ENCODE measurements at regions not wholly inside any gene's neighbourhood (a gene's known extent, or its start where the extent isn't known, plus 50 kb on each side); places are given as distances from the start of the nearest gene placed in this dataset.

DNA sequence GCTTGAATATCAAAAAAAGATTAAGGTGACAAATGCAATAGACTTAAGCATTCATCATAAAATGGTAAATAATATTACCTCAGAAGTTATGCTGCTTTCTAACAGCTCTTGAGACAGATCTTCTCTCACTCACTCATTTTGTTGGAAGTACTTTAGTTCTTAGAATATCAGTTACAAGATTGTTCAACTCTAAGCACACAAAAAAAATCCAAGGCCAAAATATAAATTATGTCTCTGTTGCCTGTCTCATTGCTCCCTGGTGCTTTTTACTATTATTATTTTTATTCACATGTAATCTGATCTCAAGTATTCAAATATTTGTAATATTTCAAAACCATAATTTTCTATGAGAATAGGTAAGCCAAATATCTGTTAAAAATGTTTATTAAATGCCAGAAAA lies 259.4 kb upstream of the HSF2 start:
- TF ChIP-seq CTCF (conservative IDR thresholded peaks at IDR 0.05 in 1 of 2, IDR thresholded peaks at IDR 0.05 in 1 of 2; ENCODE audit: extremely low read depth in 1 of 2, insufficient read depth in 1 of 2, low read depth in 1 of 2, low read length in 2 of 2), result no peak
- no peak for TF ChIP-seq EZH2 (IDR thresholded peaks at IDR 0.05; ENCODE audit: borderline replicate concordance, low read length)
